ENCODE measurements at regions not wholly inside any gene's neighbourhood (a gene's known extent, or its start where the extent isn't known, plus 50 kb on each side); places are given as distances from the start of the nearest gene placed in this dataset.

- H3K27me3 ChIP-seq (replicated peaks in 1 of 2; ENCODE audit: control insufficient read depth in 2 of 2, insufficient read depth in 2 of 2, low read length in 1 of 2) = no peaks in the 10 kb centered on the region
- TF ChIP-seq ZNF217 (IDR thresholded peaks at IDR 0.05) (no peak), STAT1 (conservative IDR thresholded peaks at IDR 0.05) (no peak), POLR2A (IDR thresholded peaks at IDR 0.05; ENCODE audit: low read depth, low read length) (no peak), MXI1 (IDR thresholded peaks at IDR 0.05; ENCODE audit: low read depth, low read length) (no peak), ZNF274 (IDR thresholded peaks at IDR 0.05; ENCODE audit: insufficient read depth, insufficient read length) (no peak), RELB (IDR thresholded peaks at IDR 0.05; ENCODE audit: low read depth) (no peak), SUZ12 (IDR thresholded peaks at IDR 0.05; ENCODE audit: unreplicated experiment) (no peak), PRDM15 (CRISPR knock-in tag; IDR thresholded peaks at IDR 0.05) (no peak), ASH2L (IDR thresholded peaks at IDR 0.05; ENCODE audit: borderline replicate concordance, low read depth) (no peak)
- H3K4me1 ChIP-seq (ENCODE audit: control insufficient read depth, insufficient read depth, low read length) = no peaks in the 10 kb centered on the region
- ChIA-PET POLR2A (interaction anchor here (0.6 kb wide), 1 partner anchor 313 kb away, joined by 3 read pairs; no protein-coding TSS in a partner anchor), SMC1A (ENCODE audit: uncharacterized antibody, unreplicated experiment) (no interaction called here), RAD21 (ENCODE audit: unreplicated experiment) (no interaction called here), CTCF (interaction anchor here (1.6 kb wide), 1 partner anchor 17 kb away, joined by 5 read pairs; no protein-coding TSS in a partner anchor)
- ATAC-seq (no peak), FAIRE-seq (no peak), DNase-seq (ENCODE audit: low read depth, low spot score) (no peak)
- no peaks in the 10 kb centered on the region for H3K79me2 ChIP-seq (ENCODE audit: control insufficient read depth, insufficient read depth, low read length)
- no peak overlapping the region for H3K27ac ChIP-seq (ENCODE audit: control insufficient read depth, insufficient read depth)
- whole genome bisulfite sequencing (ENCODE audit: insufficient coverage, insufficient replicate concordance, low lambda C conversion rate, missing lambda C conversion rate) = 0% methylated on average over 1 of the region's 1 CpG
- intact Hi-C loops (cut with micrococcal nuclease; ENCODE audit: unreplicated experiment) (no loop called here), in situ Hi-C loops (cut with MboI) (no loop called here)
- no peak overlapping the region for H2AFZ ChIP-seq (ENCODE audit: control insufficient read depth, low read depth, low read length)
- H4K20me1 ChIP-seq (ENCODE audit: control insufficient read depth, insufficient read depth) = no peaks in the 10 kb centered on the region
- H3K4me2 ChIP-seq (ENCODE audit: control insufficient read depth, insufficient read depth) = no peak overlapping the region
- H3K9ac ChIP-seq (ENCODE audit: control insufficient read depth, insufficient read depth, low read length) = no peak overlapping the region
- H3K9me3 ChIP-seq (replicated peaks; ENCODE audit: control insufficient read depth, insufficient read depth, low read length) = no peaks in the 10 kb centered on the region
- BruUV-seq (replicated peaks) = no TSS peak
- H3K36me3 ChIP-seq (ENCODE audit: control insufficient read depth in 2 of 2, insufficient read depth in 2 of 2, low read length in 1 of 2) = no peaks in the 10 kb centered on the region
- no peak overlapping the region for H3K4me3 ChIP-seq
These were observed 71.3 kb upstream of the ENOX2 start for GRCh38 chrX:130974323-130974722.

Data from GM12878 (cell line).